G401 (cell line): ENCODE measurements at regions not wholly inside any gene's neighbourhood (a gene's known extent, or its start where the extent isn't known, plus 50 kb on each side); places are given as distances from the start of the nearest gene placed in this dataset.

Experiments used
- DNase-seq: peaks from one replicate; pipeline ENCODE4 v3.0.0-alpha.2; 2015; ENCODE audit warnings: low spot score
- in situ Hi-C: cut with HindIII; loops from 2 replicates; pipeline ENCODE4 v1.10.0; 2016; ENCODE audit warnings: low sequenced_read_pairs, mixed read lengths

GRCh38 chr3:82100378-82100777 is 338.9 kb upstream of the GBE1 start:
- DNase-seq: no peak

GRCh38 chr3:82093641-82094040 is 332.2 kb upstream of the GBE1 start:
- in situ Hi-C loops: no loop called here
- DNase-seq: no peak

More at GRCh38 chr3:82100378-82100777, 338.9 kb upstream of the GBE1 start:
- in situ Hi-C loops: no loop called here

- in situ Hi-C loops: no loop called here
Observed at GRCh38 chr3:82088749-82089148, 327.3 kb upstream of the GBE1 start.

GRCh38 chr3:82087958-82088357 is 326.5 kb upstream of the GBE1 start:
- DNase-seq: no peak
- in situ Hi-C loops: no loop called here

More at GRCh38 chr3:82088749-82089148, 327.3 kb upstream of the GBE1 start:
- no peak for DNase-seq

GRCh38 chr3:82085851-82086475 is 324.5 kb upstream of the GBE1 start:
- in situ Hi-C loops: no loop called here
- no peak for DNase-seq

- in situ Hi-C loops: no loop called here
- no peak for DNase-seq
Observed at GRCh38 chr3:82085356-82085755, 323.9 kb upstream of the GBE1 start.

- no peak for DNase-seq
- in situ Hi-C loops: no loop called here
Observed at GRCh38 chr3:82084824-82085223, 323.4 kb upstream of the GBE1 start.

GRCh38 chr3:82082796-82083195 is 321.4 kb upstream of the GBE1 start:
- DNase-seq: no peak
- in situ Hi-C loops: no loop called here

GRCh38 chr3:82081351-82081750 is 319.9 kb upstream of the GBE1 start:
- in situ Hi-C loops: no loop called here
- DNase-seq: no peak

- DNase-seq: no peak
- in situ Hi-C loops: no loop called here
Observed at GRCh38 chr3:82080792-82081191, 319.3 kb upstream of the GBE1 start.

GRCh38 chr3:82080261-82080660 is 318.8 kb upstream of the GBE1 start:
- no peak for DNase-seq
- in situ Hi-C loops: no loop called here

GRCh38 chr3:82079335-82079890 is 318.0 kb upstream of the GBE1 start:
- no peak for DNase-seq
- in situ Hi-C loops: no loop called here

GRCh38 chr3:82078246-82078645 is 316.8 kb upstream of the GBE1 start:
- DNase-seq: no peak
- in situ Hi-C loops: no loop called here

- in situ Hi-C loops: no loop called here
- no peak for DNase-seq
Observed at GRCh38 chr3:82067420-82067819, 306.0 kb upstream of the GBE1 start.

GRCh38 chr3:82058809-82059208 is 297.4 kb upstream of the GBE1 start:
- DNase-seq: peak; percentile 41
- in situ Hi-C loops: no loop called here

- in situ Hi-C loops: no loop called here
- no peak for DNase-seq
Observed at GRCh38 chr3:82055792-82056191, 294.3 kb upstream of the GBE1 start.

- in situ Hi-C loops: no loop called here
- peak; percentile 7 for DNase-seq
Observed at GRCh38 chr3:82054849-82055248, 293.4 kb upstream of the GBE1 start.

- no peak for DNase-seq
- in situ Hi-C loops: no loop called here
Observed at GRCh38 chr3:82053236-82053635, 291.8 kb upstream of the GBE1 start.

GRCh38 chr3:82050382-82050781 is 288.9 kb upstream of the GBE1 start:
- in situ Hi-C loops: no loop called here
- DNase-seq: no peak

GRCh38 chr3:82048711-82049110 is 287.3 kb upstream of the GBE1 start:
- DNase-seq: no peak
- in situ Hi-C loops: no loop called here

GRCh38 chr3:82044930-82045705 is 283.7 kb upstream of the GBE1 start:
- DNase-seq: no peak
- in situ Hi-C loops: no loop called here
